ENCODE measurements at regions not wholly inside any gene's neighbourhood (a gene's known extent, or its start where the extent isn't known, plus 50 kb on each side); places are given as distances from the start of the nearest gene placed in this dataset.

DNA sequence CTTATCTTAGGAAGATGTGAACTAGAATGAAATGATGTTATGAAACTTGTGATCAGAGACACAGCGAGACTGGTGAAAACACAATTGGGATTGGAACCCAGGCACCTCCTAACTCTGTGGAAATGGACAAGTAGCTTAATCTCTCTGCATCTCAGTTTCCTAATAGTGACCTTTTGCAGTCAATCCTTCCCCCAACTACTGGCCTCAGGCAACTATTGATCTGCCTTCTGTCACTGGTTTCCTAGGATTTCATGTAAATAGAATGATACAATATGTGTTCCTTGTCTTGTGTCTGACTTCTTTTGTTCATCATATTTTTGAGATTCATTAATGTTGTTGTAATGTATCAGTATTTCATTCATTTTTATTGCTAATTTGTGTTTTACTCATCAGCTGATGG, 341.7 kb downstream of the REEP3 start:
- Histone ChIP-seq H3K9me3 (ENCODE audit: control extremely low read depth in 1 of 3, control insufficient read depth in 2 of 3, insufficient read depth in 1 of 3, low read length in 2 of 3) (peaks cover 0 to 3% (median 0%) of the 10 kb centered on the region in 3 donors), H3K36me3 (replicated peaks in 1 of 2; ENCODE audit: control extremely low read depth in 1 of 2, control insufficient read depth in 1 of 2, extremely low read depth in 1 of 2, insufficient read depth in 2 of 2, low read length in 1 of 2) (no peaks in the 10 kb centered on the region), H2AFZ (ENCODE audit: insufficient read depth, low read depth, low read length, poor library complexity, severe bottlenecking) (no peak overlapping the region), H3K79me2 (ENCODE audit: control insufficient read depth, insufficient read depth, low read length) (no peaks in the 10 kb centered on the region), H3K9ac (ENCODE audit: low read length) (no peak overlapping the region), H3K4me1 (ENCODE audit: control insufficient read depth in 2 of 2, insufficient read depth in 2 of 2, low read length in 2 of 2) (peaks cover 6 to 9% of the 10 kb centered on the region in 2 donors), H3K4me3 (ENCODE audit: control extremely low read depth in 1 of 5, extremely low read depth in 1 of 5, insufficient read depth in 1 of 5, low read depth in 2 of 5, low read length in 4 of 5) (no peak overlapping the region), H3K4me2 (replicated peaks; ENCODE audit: low read depth, low read length, poor library complexity, severe bottlenecking) (no peak overlapping the region), H4K20me1 (ENCODE audit: control insufficient read depth, insufficient read depth, low read length, poor library complexity, severe bottlenecking) (no peaks in the 10 kb centered on the region), H3K27ac (ENCODE audit: low read length in 2 of 2) (no peak overlapping the region), H3K27me3 (replicated peaks in 1 of 4; ENCODE audit: control extremely low read depth in 1 of 4, control insufficient read depth in 3 of 4, insufficient read depth in 4 of 4, low read length in 3 of 4) (peaks cover 0 to 20% (median 18%) of the 10 kb centered on the region in 4 experiments)
- Mint-ChIP-seq H3K4me3 (no peak overlapping the region), H3K4me1 (peaks cover 11% of the 10 kb centered on the region), H3K27me3 (peaks cover 42% of the 10 kb centered on the region), H3K9me3 (ENCODE audit: insufficient read depth) (peaks cover 5% of the 10 kb centered on the region), H3K27ac (no peak overlapping the region)
- DNase-seq = no peak
- CTCF ChIA-PET = no interaction called here
- WGBS (ENCODE audit: insufficient coverage) = no CpG with 5 or more reads among the region's 1 CpG
- no peak for TF ChIP-seq EZH2 (IDR thresholded peaks at IDR 0.05; ENCODE audit: borderline replicate concordance, insufficient read depth, low read depth, low read length, poor library complexity, severe bottlenecking)
- TF ChIP-seq, protein P1, sequence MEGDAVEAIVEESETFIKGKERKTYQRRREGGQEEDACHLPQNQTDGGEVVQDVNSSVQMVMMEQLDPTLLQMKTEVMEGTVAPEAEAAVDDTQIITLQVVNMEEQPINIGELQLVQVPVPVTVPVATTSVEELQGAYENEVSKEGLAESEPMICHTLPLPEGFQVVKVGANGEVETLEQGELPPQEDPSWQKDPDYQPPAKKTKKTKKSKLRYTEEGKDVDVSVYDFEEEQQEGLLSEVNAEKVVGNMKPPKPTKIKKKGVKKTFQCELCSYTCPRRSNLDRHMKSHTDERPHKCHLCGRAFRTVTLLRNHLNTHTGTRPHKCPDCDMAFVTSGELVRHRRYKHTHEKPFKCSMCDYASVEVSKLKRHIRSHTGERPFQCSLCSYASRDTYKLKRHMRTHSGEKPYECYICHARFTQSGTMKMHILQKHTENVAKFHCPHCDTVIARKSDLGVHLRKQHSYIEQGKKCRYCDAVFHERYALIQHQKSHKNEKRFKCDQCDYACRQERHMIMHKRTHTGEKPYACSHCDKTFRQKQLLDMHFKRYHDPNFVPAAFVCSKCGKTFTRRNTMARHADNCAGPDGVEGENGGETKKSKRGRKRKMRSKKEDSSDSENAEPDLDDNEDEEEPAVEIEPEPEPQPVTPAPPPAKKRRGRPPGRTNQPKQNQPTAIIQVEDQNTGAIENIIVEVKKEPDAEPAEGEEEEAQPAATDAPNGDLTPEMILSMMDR (IDR thresholded peaks at IDR 0.05) = no peak
- intact Hi-C loops (cut with micrococcal nuclease) = no loop called here
- ATAC-seq (ENCODE audit: low read depth) = no peak
- POLR2A ChIA-PET = no interaction called here

DNA sequence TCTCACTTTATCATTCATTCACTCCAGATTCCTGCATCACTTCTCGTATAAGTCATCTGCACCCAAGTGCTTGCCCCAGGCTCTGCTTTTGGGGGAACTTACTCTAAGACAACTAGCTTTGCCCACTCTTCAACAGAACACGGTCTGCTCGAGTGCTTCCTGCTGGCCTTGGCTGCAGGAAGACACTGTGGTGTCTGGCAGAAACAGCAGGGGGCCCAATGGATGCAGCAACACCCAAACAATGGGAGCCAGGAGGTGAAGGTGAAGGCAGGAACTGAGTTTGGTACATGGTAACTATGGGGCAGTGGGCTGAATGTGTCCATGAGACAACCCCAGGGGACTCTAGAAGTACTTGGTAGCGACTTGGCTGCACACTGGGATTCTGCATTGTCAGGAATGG, 344.0 kb downstream of the REEP3 start:
- ATAC-seq (ENCODE audit: low read depth) (no peak), DNase-seq (no peak)
- no peak overlapping the region for H3K27ac ChIP-seq (ENCODE audit: low read length in 2 of 2)
- peaks cover 11% of the 10 kb centered on the region for H3K4me1 Mint-ChIP-seq
- H3K9me3 Mint-ChIP-seq (ENCODE audit: insufficient read depth) = no peaks in the 10 kb centered on the region
- H2AFZ ChIP-seq (ENCODE audit: insufficient read depth, low read depth, low read length, poor library complexity, severe bottlenecking) = no peak overlapping the region
- no peak overlapping the region for H3K4me3 ChIP-seq (ENCODE audit: control extremely low read depth in 1 of 5, extremely low read depth in 1 of 5, insufficient read depth in 1 of 5, low read depth in 2 of 5, low read length in 4 of 5)
- peaks cover 6 to 9% of the 10 kb centered on the region in 2 donors for H3K4me1 ChIP-seq (ENCODE audit: control insufficient read depth in 2 of 2, insufficient read depth in 2 of 2, low read length in 2 of 2)
- 77% methylated on average over 4 of the region's 4 CpGs for WGBS (ENCODE audit: insufficient coverage)
- peaks cover 0 to 20% (median 17%) of the 10 kb centered on the region in 4 experiments for H3K27me3 ChIP-seq (replicated peaks in 1 of 4; ENCODE audit: control extremely low read depth in 1 of 4, control insufficient read depth in 3 of 4, insufficient read depth in 4 of 4, low read length in 3 of 4)
- intact Hi-C loops (cut with micrococcal nuclease) = loop anchor here (5.0 kb wide), 1 partner anchor 112 kb away; no protein-coding TSS in a partner anchor
- H3K4me2 ChIP-seq (replicated peaks; ENCODE audit: low read depth, low read length, poor library complexity, severe bottlenecking) = no peak overlapping the region
- no peak overlapping the region for H3K27ac Mint-ChIP-seq
- H4K20me1 ChIP-seq (ENCODE audit: control insufficient read depth, insufficient read depth, low read length, poor library complexity, severe bottlenecking) = no peaks in the 10 kb centered on the region
- POLR2A ChIA-PET = no interaction called here
- H3K79me2 ChIP-seq (ENCODE audit: control insufficient read depth, insufficient read depth, low read length) = no peaks in the 10 kb centered on the region
- H3K36me3 ChIP-seq (replicated peaks in 1 of 2; ENCODE audit: control extremely low read depth in 1 of 2, control insufficient read depth in 1 of 2, extremely low read depth in 1 of 2, insufficient read depth in 2 of 2, low read length in 1 of 2) = no peaks in the 10 kb centered on the region
- H3K4me3 Mint-ChIP-seq = no peak overlapping the region
- CTCF ChIA-PET = interaction anchor here (1.8 to 3.1 kb wide), 2 partner anchors 11 to 22 kb away, joined by 9 to 14 read pairs; no protein-coding TSS in a partner anchor
- TF ChIP-seq EZH2 (IDR thresholded peaks at IDR 0.05; ENCODE audit: borderline replicate concordance, insufficient read depth, low read depth, low read length, poor library complexity, severe bottlenecking) = no peak
- TF ChIP-seq, protein P1 (IDR thresholded peaks at IDR 0.05) = no peak
- no peak overlapping the region for H3K9ac ChIP-seq (ENCODE audit: low read length)
- peaks cover 52% of the 10 kb centered on the region for H3K27me3 Mint-ChIP-seq
- no peaks in the 10 kb centered on the region for H3K9me3 ChIP-seq (ENCODE audit: control extremely low read depth in 1 of 3, control insufficient read depth in 2 of 3, insufficient read depth in 1 of 3, low read length in 2 of 3)

All from B cell (primary cell).